ENCODE measurements at regions not wholly inside any gene's neighbourhood (a gene's known extent, or its start where the extent isn't known, plus 50 kb on each side); places are given as distances from the start of the nearest gene placed in this dataset.
A peak's percentile ranks its signal among the peaks of the same experiment; 100 is the strongest.
"Not testable (repeated sequence)": the region's sequence is repeated elsewhere in the genome, so short reads cannot be mapped to it uniquely, and the experiment has no call there.

GRCh38 chr2:138271467-138271866 is 230.1 kb upstream of the SPOPL start:
- TF ChIP-seq CTCF (IDR thresholded peaks at IDR 0.05; ENCODE audit: unreplicated experiment), result no peak
- H3K9me3 Mint-ChIP-seq (ENCODE audit: low read depth), result no peaks in the 10 kb centered on the region
- peaks cover 38% of the 10 kb centered on the region for H3K4me1 Mint-ChIP-seq (ENCODE audit: low read depth)
- H3K36me3 Mint-ChIP-seq (ENCODE audit: insufficient read depth), result peaks cover 2% of the 10 kb centered on the region
- DNase-seq (ENCODE audit: low spot score, unreplicated experiment), result no peak
- H3K27me3 Mint-ChIP-seq, result no peaks in the 10 kb centered on the region
- no peak overlapping the region for H3K4me3 Mint-ChIP-seq (ENCODE audit: low read depth)
- H3K27ac Mint-ChIP-seq, result no peak overlapping the region

- peaks cover 46% of the 10 kb centered on the region for H3K4me1 Mint-ChIP-seq (ENCODE audit: low read depth)
- no peak for TF ChIP-seq CTCF (IDR thresholded peaks at IDR 0.05; ENCODE audit: unreplicated experiment)
- peaks cover 2% of the 10 kb centered on the region for H3K36me3 Mint-ChIP-seq (ENCODE audit: insufficient read depth)
- DNase-seq (ENCODE audit: low spot score, unreplicated experiment), result no peak
- no peak overlapping the region for H3K4me3 Mint-ChIP-seq (ENCODE audit: low read depth)
- H3K27ac Mint-ChIP-seq, result peak overlapping the region; percentile 41
- no peaks in the 10 kb centered on the region for H3K27me3 Mint-ChIP-seq
- H3K9me3 Mint-ChIP-seq (ENCODE audit: low read depth), result no peaks in the 10 kb centered on the region
Measured at GRCh38 chr2:138272524-138273195, 228.9 kb upstream of the SPOPL start.

DNA sequence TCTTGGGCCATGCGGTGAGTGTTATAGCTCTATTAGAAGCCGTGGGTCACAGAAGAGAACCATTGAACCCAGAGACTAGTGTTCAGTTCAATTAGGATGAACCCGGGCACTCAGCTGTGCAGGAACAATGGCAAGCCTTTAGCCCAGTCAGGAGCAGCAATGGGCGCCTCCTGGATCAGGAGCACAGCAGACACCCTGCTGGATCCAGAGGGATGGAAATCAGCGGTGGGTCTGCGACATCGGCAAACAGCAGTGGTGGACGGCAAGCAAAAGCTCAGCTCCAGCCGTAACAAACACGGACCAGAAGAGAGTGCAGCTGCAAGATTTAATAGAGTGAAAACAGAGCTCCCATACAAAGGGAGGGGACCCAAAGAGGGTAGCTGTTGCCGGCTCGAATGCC is 228.3 kb upstream of the SPOPL start:
- not testable (repeated sequence) for H3K9me3 Mint-ChIP-seq (ENCODE audit: low read depth); H3K27me3 Mint-ChIP-seq; H3K36me3 Mint-ChIP-seq (ENCODE audit: insufficient read depth); H3K4me3 Mint-ChIP-seq (ENCODE audit: low read depth); DNase-seq (ENCODE audit: low spot score, unreplicated experiment)
- peaks cover 46% of the 10 kb centered on the region for H3K4me1 Mint-ChIP-seq (ENCODE audit: low read depth)
- peak overlapping the region; percentile 80 for H3K27ac Mint-ChIP-seq

DNA sequence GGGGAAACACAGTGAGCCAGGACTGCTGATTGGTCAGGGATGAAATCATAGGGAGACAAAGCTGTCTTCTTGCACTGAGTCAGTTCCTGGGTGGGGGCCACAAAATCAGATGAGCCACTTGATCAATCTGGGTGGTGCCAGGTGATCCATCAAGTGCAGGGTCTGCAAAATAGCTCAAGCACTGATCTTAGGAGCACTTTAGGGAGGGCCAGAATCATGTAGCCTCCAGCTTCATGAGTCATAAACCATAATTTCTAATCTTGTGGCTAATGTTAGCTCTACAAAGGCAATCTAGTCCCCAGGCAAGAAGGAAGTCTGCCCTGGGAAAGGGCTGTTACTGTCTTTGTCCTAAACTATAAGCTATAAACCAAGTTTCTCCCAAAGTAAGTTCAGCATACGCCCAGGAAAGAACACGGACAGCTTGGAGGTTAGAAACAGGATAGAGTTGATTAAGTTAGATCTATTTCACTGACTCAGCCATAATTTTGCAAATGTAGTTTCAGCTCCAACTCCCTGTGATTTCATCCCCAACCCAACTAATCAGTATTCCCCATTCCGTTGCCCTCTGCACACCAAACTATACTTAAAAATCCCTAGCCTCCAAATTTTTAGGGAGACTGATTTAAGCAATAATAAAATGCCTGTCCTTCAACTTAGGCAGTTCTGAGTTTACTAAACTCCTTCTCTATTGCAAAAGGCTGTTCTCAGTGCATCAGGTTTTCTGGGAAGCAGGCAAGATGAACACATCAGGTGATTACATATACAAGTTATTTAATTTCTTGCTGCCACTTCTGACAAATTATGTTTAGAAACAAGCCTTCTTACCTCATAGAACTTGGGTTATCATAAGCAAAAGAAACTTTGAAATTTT is 226.9 kb upstream of the SPOPL start:
- Mint-ChIP-seq H3K27ac (peak overlapping the region; percentile 92), H3K9me3 (ENCODE audit: low read depth) (no peaks in the 10 kb centered on the region), H3K27me3 (no peaks in the 10 kb centered on the region), H3K4me3 (ENCODE audit: low read depth) (no peak overlapping the region), H3K36me3 (ENCODE audit: insufficient read depth) (peaks cover 2% of the 10 kb centered on the region), H3K4me1 (ENCODE audit: low read depth) (peaks cover 44% of the 10 kb centered on the region)
- no peak for TF ChIP-seq CTCF (IDR thresholded peaks at IDR 0.05; ENCODE audit: unreplicated experiment)
- DNase-seq (ENCODE audit: low spot score, unreplicated experiment), result no peak

GRCh38 chr2:138275292-138275690 is 226.3 kb upstream of the SPOPL start:
- H3K9me3 Mint-ChIP-seq (ENCODE audit: low read depth), result no peaks in the 10 kb centered on the region

More at GRCh38 chr2:138275292-138275690, 226.3 kb upstream of the SPOPL start:
- no peak for TF ChIP-seq CTCF (IDR thresholded peaks at IDR 0.05; ENCODE audit: unreplicated experiment)
- no peak for DNase-seq (ENCODE audit: low spot score, unreplicated experiment)
- Mint-ChIP-seq H3K27ac (peak overlapping the region; percentile 92), H3K4me1 (ENCODE audit: low read depth) (peaks cover 44% of the 10 kb centered on the region), H3K27me3 (no peaks in the 10 kb centered on the region), H3K36me3 (ENCODE audit: insufficient read depth) (peaks cover 2% of the 10 kb centered on the region), H3K4me3 (ENCODE audit: low read depth) (peak overlapping the region; percentile 37)
